Stomach (tissue), 8 donors: ENCODE measurements at regions not wholly inside any gene's neighbourhood (a gene's known extent, or its start where the extent isn't known, plus 50 kb on each side); places are given as distances from the start of the nearest gene placed in this dataset.

Experiments
- DNase-seq, 2 donors: peaks; one replicate each; pipeline versions ENCODE4 v3.0.0 to v3.0.0-alpha.2; 2013 to 2019
- H3K27ac ChIP-seq, 5 donors: fragments of 200-600 bp in 4 of 5; sonication (generic) in 4 of 5; one replicate each; pipeline ENCODE4 v1.5.1; 2013 to 2019; ENCODE audit warnings: mild to moderate bottlenecking in 1 of 5, moderate library complexity in 1 of 5
- H3K27me3 ChIP-seq, 3 donors: fragments of 200-600 bp; sonication (generic); one replicate each; pipeline ENCODE4 v1.5.1; 2017 to 2019; ENCODE audit warnings: mixed run types in 1 of 3
- H3K36me3 ChIP-seq, 4 donors: fragments of 200-600 bp; sonication (generic); 1 replicate in 3 of 4; 2 replicates in 1 of 4; pipeline ENCODE4 v1.5.1; 2016 to 2019
- H3K4me1 ChIP-seq, 4 donors: fragments of 200-600 bp; sonication (generic); one replicate each; pipeline ENCODE4 v1.5.1; 2016 to 2019
- H3K4me3 ChIP-seq, 4 donors: fragments of 200-600 bp; sonication (generic) in 3 of 4; one replicate each; pipeline ENCODE4 v1.5.1; 2016 to 2019; ENCODE audit warnings: mild to moderate bottlenecking in 1 of 4
- H3K9me3 ChIP-seq, 4 donors: fragments of 200-600 bp; sonication (generic); one replicate each; pipeline ENCODE4 v1.5.1; 2016 to 2019
- CTCF ChIP-seq, 7 experiments: fragments of 450-650 bp in 4 of 7; fragments of 200-600 bp in 3 of 7; sonication (generic) in 3 of 7; IDR thresholded peaks; one replicate each; pipeline ENCODE4 v1.5.1; 2016 to 2019; ENCODE audit warnings: antibody characterized with exemption in 7 of 7, control low read depth in 2 of 7, mild to moderate bottlenecking in 1 of 7
- EP300 ChIP-seq: sonication (generic); formaldehyde crosslinking; IDR thresholded peaks from one replicate; pipeline ENCODE4 v1.6.1; 2017; ENCODE audit warnings: antibody characterized with exemption
- POLR2A ChIP-seq, 4 donors: fragments of 450-650 bp; IDR thresholded peaks; one replicate each; pipeline ENCODE4 v1.6.1; 2016; ENCODE audit warnings: antibody characterized with exemption in 4 of 4, control low read depth in 2 of 4, mild to moderate bottlenecking in 1 of 4, moderate library complexity in 1 of 4
- POLR2AphosphoS5 ChIP-seq, 3 donors: sonication (generic); formaldehyde crosslinking; IDR thresholded peaks; one replicate each; pipeline ENCODE4 v1.6.1; 2016; ENCODE audit warnings: antibody characterized with exemption in 3 of 3
- WGBS, 5 donors: extraction: QIAGEN DNeasy Blood & Tissue Kit in 3 of 5; methylation state at CpG; one replicate each; pipeline versions ENCODE4 v1.1.5 to v1.1.7; 2013 to 2018; 5-methylcytosine and 5-hydroxymethylcytosine counted together
- intact Hi-C: fragments of 100-400 bp; cut with DNase I; formaldehyde crosslinking; loops from one replicate; pipeline ENCODE4 v1.15.1; 2023; ENCODE audit warnings: low total_unique reads
- donor health status: healthy with polysubstance abuse.
- donor health status: Bipolar disorder and iron deficiency.
- donor health status: healthy.

DNA sequence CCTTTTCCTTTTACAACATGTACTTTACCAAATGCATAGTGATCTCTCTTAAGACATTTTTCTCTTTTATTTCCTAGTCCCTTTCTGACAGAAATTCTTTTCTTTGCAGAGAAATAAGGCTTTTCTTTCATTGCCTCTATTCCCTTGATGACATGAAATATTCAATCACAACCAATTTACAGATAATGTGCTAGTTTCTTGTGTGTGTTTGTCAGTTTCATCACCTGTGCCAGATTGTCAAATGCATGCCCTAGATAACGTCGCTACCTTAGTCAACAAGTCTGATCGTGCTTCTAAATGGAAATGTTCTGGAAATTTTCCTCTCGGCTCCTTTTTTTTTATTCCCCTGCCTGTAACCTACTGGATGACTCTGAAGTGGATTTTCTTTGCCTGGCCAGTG, 478.1 kb downstream of the KLF5 start:
- no peak for DNase-seq
- TF ChIP-seq POLR2A (IDR thresholded peaks at IDR 0.05) (no peak), CTCF (IDR thresholded peaks at IDR 0.05) (no peak), EP300 (no peak), POLR2AphosphoS5 (IDR thresholded peaks at IDR 0.05) (no peak)
- no peaks in the 10 kb centered on the region for H3K36me3 ChIP-seq
- H3K27ac ChIP-seq = no peak overlapping the region
- no peaks in the 10 kb centered on the region for H3K27me3 ChIP-seq
- WGBS, 5 donors = 24 to 59% (median 34%) methylated on average over 4 of the region's 4 CpGs
- no peaks in the 10 kb centered on the region for H3K4me1 ChIP-seq
- H3K4me3 ChIP-seq = no peak overlapping the region
- no peaks in the 10 kb centered on the region for H3K9me3 ChIP-seq
- intact Hi-C loops = no loop called here

DNA sequence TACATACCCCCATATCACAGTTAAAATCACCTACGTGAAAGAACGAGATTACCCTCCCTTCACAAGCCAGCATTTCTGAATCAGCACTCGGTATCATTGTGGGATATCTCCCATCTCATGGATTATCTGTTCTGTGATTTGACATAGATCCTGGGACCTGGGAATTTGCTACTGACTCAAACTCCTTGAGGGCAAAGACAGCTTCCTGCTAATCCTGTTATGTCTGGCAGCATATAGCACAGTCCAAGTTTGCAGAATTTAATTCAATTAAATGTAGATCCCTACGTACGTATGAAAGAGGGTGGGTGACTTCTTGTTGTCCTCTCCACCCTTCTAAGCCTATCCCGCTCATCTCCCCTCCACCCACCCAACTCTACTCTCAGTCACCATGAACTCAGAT, 476.5 kb downstream of the KLF5 start:
- intact Hi-C loops = no loop called here
- DNase-seq = no peak
- H3K4me3 ChIP-seq = no peak overlapping the region
- no peaks in the 10 kb centered on the region for H3K36me3 ChIP-seq
- no peak for TF ChIP-seq POLR2AphosphoS5 (IDR thresholded peaks at IDR 0.05)
- no peak for TF ChIP-seq CTCF (IDR thresholded peaks at IDR 0.05)
- TF ChIP-seq POLR2A (IDR thresholded peaks at IDR 0.05) = no peak
- TF ChIP-seq EP300 = no peak
- H3K27ac ChIP-seq = no peak overlapping the region
- no peaks in the 10 kb centered on the region for H3K27me3 ChIP-seq
- 88 to 95% (median 94%) methylated on average over 6 of the region's 6 CpGs for WGBS, 5 donors
- H3K9me3 ChIP-seq = no peaks in the 10 kb centered on the region
- no peaks in the 10 kb centered on the region for H3K4me1 ChIP-seq

- 71 to 81% (median 74%) methylated on average over 2 of the region's 2 CpGs for WGBS, 5 donors
- H3K9me3 ChIP-seq = no peaks in the 10 kb centered on the region
- TF ChIP-seq POLR2AphosphoS5 (IDR thresholded peaks at IDR 0.05) = no peak
- TF ChIP-seq CTCF (IDR thresholded peaks at IDR 0.05) = no peak
- no peak for TF ChIP-seq EP300
- no peak for TF ChIP-seq POLR2A (IDR thresholded peaks at IDR 0.05)
Measured at GRCh38 chr13:73532987-73533510, 474.2 kb downstream of the KLF5 start.

DNA sequence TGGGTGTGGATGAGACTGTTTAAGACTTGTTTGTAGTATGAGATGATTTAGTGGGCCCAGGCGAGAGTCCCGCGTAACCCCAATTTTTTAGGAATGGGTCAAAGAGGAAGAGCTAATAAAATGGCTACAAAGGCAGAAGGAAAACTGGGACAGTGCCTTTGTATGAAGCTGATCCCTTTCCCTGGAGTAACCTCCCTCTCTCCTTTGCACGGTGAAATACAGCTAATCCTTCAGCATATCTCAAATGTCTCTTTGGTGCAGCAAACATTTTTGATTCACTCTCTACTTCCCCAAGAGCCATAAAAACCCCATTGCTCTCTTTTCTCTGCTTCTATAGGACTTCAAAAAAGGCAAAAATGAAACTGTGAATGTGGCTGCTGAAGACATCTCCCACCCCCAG, 473.8 kb downstream of the KLF5 start:
- WGBS, 5 donors = 84 to 92% (median 90%) methylated on average over 4 of the region's 4 CpGs
- TF ChIP-seq CTCF (IDR thresholded peaks at IDR 0.05) (no peak), POLR2AphosphoS5 (IDR thresholded peaks at IDR 0.05) (no peak), POLR2A (IDR thresholded peaks at IDR 0.05) (no peak), EP300 (no peak)
- H3K27ac ChIP-seq = no peak overlapping the region

More at GRCh38 chr13:73532987-73533510, 474.2 kb downstream of the KLF5 start:
- H3K4me3 ChIP-seq = no peak overlapping the region
- no peaks in the 10 kb centered on the region for H3K27me3 ChIP-seq
- intact Hi-C loops = no loop called here
- no peak for DNase-seq
- no peaks in the 10 kb centered on the region for H3K36me3 ChIP-seq
- H3K4me1 ChIP-seq = no peaks in the 10 kb centered on the region
- no peak overlapping the region for H3K27ac ChIP-seq

More for the DNA sequence above, 473.8 kb downstream of the KLF5 start:
- Histone ChIP-seq H3K4me1 (no peaks in the 10 kb centered on the region), H3K4me3 (no peak overlapping the region), H3K9me3 (no peaks in the 10 kb centered on the region), H3K36me3 (no peaks in the 10 kb centered on the region), H3K27me3 (no peaks in the 10 kb centered on the region)
- no peak for DNase-seq
- intact Hi-C loops = no loop called here
